Body of pancreas (tissue), 4 donors: ENCODE measurements at regions not wholly inside any gene's neighbourhood (a gene's known extent, or its start where the extent isn't known, plus 50 kb on each side); places are given as distances from the start of the nearest gene placed in this dataset.

Source experiments
- CTCF ChIP-seq, 7 experiments: fragments of 450-650 bp in 4 of 7; fragments of 200-600 bp in 3 of 7; sonication (generic) in 3 of 7; IDR thresholded peaks; one replicate each; pipeline ENCODE4 v1.5.1; 2016 to 2019; ENCODE audit warnings: antibody characterized with exemption in 7 of 7
- POLR2A ChIP-seq, 3 donors: fragments of 450-650 bp; IDR thresholded peaks; one replicate each; pipeline ENCODE4 v1.6.1; 2016; ENCODE audit warnings: antibody characterized with exemption in 3 of 3, mild to moderate bottlenecking in 2 of 3

GRCh38 chr10:2188371-2188770 lies 451.0 kb upstream of the ADARB2 start:
- TF ChIP-seq CTCF (IDR thresholded peaks at IDR 0.05) (no peak), POLR2A (IDR thresholded peaks at IDR 0.05) (no peak)
